Esophagus (tissue), 2 donors: ENCODE measurements at regions not wholly inside any gene's neighbourhood (a gene's known extent, or its start where the extent isn't known, plus 50 kb on each side); places are given as distances from the start of the nearest gene placed in this dataset.

Experiments
- H3K27ac ChIP-seq, 2 donors: one replicate each; pipeline ENCODE4 v1.5.1; 2013; ENCODE audit warnings: low read depth in 2 of 2, mild to moderate bottlenecking in 2 of 2, inconsistent platforms in 1 of 2, low read length in 1 of 2, moderate library complexity in 1 of 2
- H3K27me3 ChIP-seq, 2 donors: one replicate each; pipeline ENCODE4 v1.6.1; 2013; ENCODE audit warnings: low read length in 2 of 2, control low read depth in 1 of 2, mild to moderate bottlenecking in 1 of 2; ENCODE audit not compliant: insufficient read depth in 2 of 2, control insufficient read depth in 1 of 2
- H3K36me3 ChIP-seq, 2 donors: one replicate each; pipeline ENCODE4 v1.6.1; 2013; ENCODE audit warnings: low read length in 1 of 2; ENCODE audit not compliant: control insufficient read depth in 2 of 2, insufficient read depth in 2 of 2
- H3K4me1 ChIP-seq, 2 donors: one replicate each; pipeline ENCODE4 v1.6.1; 2013; ENCODE audit warnings: low read length in 1 of 2; ENCODE audit not compliant: control insufficient read depth in 2 of 2, insufficient read depth in 2 of 2
- H3K4me3 ChIP-seq, 2 donors: one replicate each; pipeline ENCODE4 v1.5.1; 2013; ENCODE audit warnings: low read length in 2 of 2, mild to moderate bottlenecking in 2 of 2, low read depth in 1 of 2, moderate library complexity in 1 of 2
- H3K9me3 ChIP-seq, 2 donors: one replicate each; pipeline ENCODE4 v1.6.1; 2013; ENCODE audit warnings: mild to moderate bottlenecking in 2 of 2, low read depth in 1 of 2, low read length in 1 of 2, moderate library complexity in 1 of 2; ENCODE audit not compliant: control insufficient read depth in 2 of 2, insufficient read depth in 1 of 2
- WGBS, 2 donors: extraction: QIAGEN DNeasy Blood & Tissue Kit; methylation state at CpG; one replicate each; pipeline ENCODE4 v1.1.7; 2013; 5-methylcytosine and 5-hydroxymethylcytosine counted together
- donor health status: healthy with polysubstance abuse.
- donor health status: Bipolar disorder and iron deficiency.

GRCh38 chr2:136376211-136376610, 258.3 kb upstream of the CXCR4 start:
- Histone ChIP-seq H3K27ac (no peak overlapping the region), H3K4me3 (no peak overlapping the region), H3K4me1 (peaks cover 0 to 4% of the 10 kb centered on the region in 2 donors), H3K9me3 (no peaks in the 10 kb centered on the region), H3K36me3 (no peaks in the 10 kb centered on the region), H3K27me3 (no peaks in the 10 kb centered on the region)
- 84 to 93% methylated on average over 6 of the region's 6 CpGs for WGBS, 2 donors

GRCh38 chr2:136375017-136375901, 257.3 kb upstream of the CXCR4 start:
- peaks cover 0 to 4% of the 10 kb centered on the region in 2 donors for H3K4me1 ChIP-seq
- WGBS, 2 donors = 80 to 89% methylated on average over 5 of the region's 5 CpGs
- H3K4me3 ChIP-seq = no peak overlapping the region
- no peaks in the 10 kb centered on the region for H3K36me3 ChIP-seq
- no peak overlapping the region for H3K27ac ChIP-seq
- no peaks in the 10 kb centered on the region for H3K27me3 ChIP-seq
- no peaks in the 10 kb centered on the region for H3K9me3 ChIP-seq

- no peak overlapping the region for H3K27ac ChIP-seq
- no peaks in the 10 kb centered on the region for H3K36me3 ChIP-seq
- H3K4me3 ChIP-seq = no peak overlapping the region
- H3K9me3 ChIP-seq = no peaks in the 10 kb centered on the region
- peaks cover 0 to 4% of the 10 kb centered on the region in 2 donors for H3K4me1 ChIP-seq
- H3K27me3 ChIP-seq = peaks cover 0 to 2% of the 10 kb centered on the region in 2 donors
These were observed 255.9 kb upstream of the CXCR4 start for GRCh38 chr2:136373841-136374240.

DNA sequence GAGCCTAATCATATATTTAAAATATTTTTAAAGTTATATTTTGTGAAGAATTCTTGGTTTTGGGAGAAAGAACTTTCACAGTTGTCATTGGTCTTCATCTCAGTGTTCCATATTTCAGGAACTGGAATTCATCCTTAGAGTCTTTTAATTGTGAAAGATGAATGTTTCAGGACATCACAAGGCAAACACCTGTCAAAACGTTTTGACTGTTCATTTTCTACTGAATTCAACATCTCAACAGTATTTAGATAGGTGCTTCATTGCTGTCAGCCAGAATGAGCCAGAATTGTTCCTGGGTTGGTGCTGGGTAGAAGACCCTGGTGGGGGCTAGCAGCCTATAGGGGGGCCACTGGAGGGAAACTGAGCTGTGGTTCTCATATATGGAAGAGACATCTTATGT, 255.1 kb upstream of the CXCR4 start:
- Histone ChIP-seq H3K27me3 (peaks cover 0 to 2% of the 10 kb centered on the region in 2 donors), H3K36me3 (no peaks in the 10 kb centered on the region), H3K27ac (no peak overlapping the region), H3K9me3 (no peaks in the 10 kb centered on the region), H3K4me1 (peaks cover 0 to 4% of the 10 kb centered on the region in 2 donors), H3K4me3 (no peak overlapping the region)
- WGBS, 2 donors = 38 to 49% methylated on average over 1 of the region's 1 CpG

- Histone ChIP-seq H3K27me3 (no peaks in the 10 kb centered on the region), H3K4me3 (no peak overlapping the region), H3K36me3 (no peaks in the 10 kb centered on the region), H3K4me1 (no peaks in the 10 kb centered on the region), H3K9me3 (no peaks in the 10 kb centered on the region), H3K27ac (no peak overlapping the region)
- WGBS, 2 donors = 29 to 30% methylated on average over 4 of the region's 4 CpGs
These were observed 246.0 kb upstream of the CXCR4 start for GRCh38 chr2:136363900-136364299.

GRCh38 chr2:136363470-136363869, 245.5 kb upstream of the CXCR4 start:
- WGBS, 2 donors = 72 to 75% methylated on average over 6 of the region's 6 CpGs
- Histone ChIP-seq H3K27me3 (no peaks in the 10 kb centered on the region), H3K4me3 (no peak overlapping the region), H3K9me3 (no peaks in the 10 kb centered on the region), H3K27ac (no peak overlapping the region), H3K4me1 (no peaks in the 10 kb centered on the region), H3K36me3 (no peaks in the 10 kb centered on the region)

DNA sequence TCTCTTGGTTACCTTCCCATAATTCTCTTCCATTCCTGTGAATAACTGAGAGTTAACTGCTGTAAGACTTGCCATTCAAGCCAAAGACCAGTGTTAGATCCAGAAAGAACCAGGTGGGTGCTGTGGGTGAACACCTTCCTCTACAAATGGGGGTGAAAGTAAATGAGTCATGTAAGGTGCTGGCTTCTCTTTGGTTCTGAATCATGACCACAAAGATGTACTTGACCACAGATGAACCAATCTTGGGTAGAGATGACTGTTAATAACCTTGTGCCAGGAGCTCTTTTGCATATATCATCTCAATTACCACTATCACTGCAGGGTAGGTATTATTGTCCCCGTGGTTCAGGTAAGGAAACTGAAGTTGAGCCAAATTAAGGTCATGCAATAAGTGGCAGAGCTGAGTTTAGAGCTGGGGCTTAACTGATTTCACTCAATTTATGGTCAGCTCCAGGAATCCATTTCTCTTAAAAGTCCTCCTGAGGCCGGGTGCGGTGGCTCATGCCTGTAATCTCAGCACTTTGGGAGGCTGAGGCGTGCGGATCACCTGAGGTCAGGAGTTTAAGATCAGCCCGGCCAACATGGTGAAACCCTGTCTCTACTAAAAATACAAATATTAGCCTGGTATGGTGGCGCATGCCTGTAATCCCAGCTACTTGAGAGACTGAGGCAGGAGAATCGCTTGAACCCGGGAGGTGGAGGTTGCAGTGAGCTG, 244.9 kb upstream of the CXCR4 start:
- H3K36me3 ChIP-seq = no peaks in the 10 kb centered on the region
- no peaks in the 10 kb centered on the region for H3K27me3 ChIP-seq
- H3K4me1 ChIP-seq = no peaks in the 10 kb centered on the region
- WGBS, 2 donors = 85 to 89% methylated on average over 9 of the region's 9 CpGs
- no peak overlapping the region for H3K4me3 ChIP-seq
- H3K27ac ChIP-seq = no peak overlapping the region
- no peaks in the 10 kb centered on the region for H3K9me3 ChIP-seq

GRCh38 chr2:136361521-136361920, 243.6 kb upstream of the CXCR4 start:
- H3K4me1 ChIP-seq = no peaks in the 10 kb centered on the region
- H3K27me3 ChIP-seq = no peaks in the 10 kb centered on the region
- WGBS, 2 donors = 94 to 98% methylated on average over 3 of the region's 3 CpGs
- no peaks in the 10 kb centered on the region for H3K36me3 ChIP-seq
- H3K4me3 ChIP-seq = no peak overlapping the region
- no peak overlapping the region for H3K27ac ChIP-seq
- no peaks in the 10 kb centered on the region for H3K9me3 ChIP-seq

- WGBS, 2 donors = 88 to 95% methylated on average over 6 of the region's 6 CpGs
- Histone ChIP-seq H3K9me3 (no peaks in the 10 kb centered on the region), H3K27ac (no peak overlapping the region), H3K27me3 (no peaks in the 10 kb centered on the region), H3K4me3 (no peak overlapping the region), H3K4me1 (no peaks in the 10 kb centered on the region), H3K36me3 (no peaks in the 10 kb centered on the region)
These were observed 242.8 kb upstream of the CXCR4 start for GRCh38 chr2:136360790-136361189.
